Chondrocyte (in vitro differentiated cells): ENCODE measurements at regions not wholly inside any gene's neighbourhood (a gene's known extent, or its start where the extent isn't known, plus 50 kb on each side); places are given as distances from the start of the nearest gene placed in this dataset.

ENCODE experiments used
- DNase-seq: peaks from one replicate; pipeline ENCODE4 v3.0.0; 2021; ENCODE audit warnings: mixed read lengths, low spot score
- H3K27ac Mint-ChIP-seq: one replicate; pipeline ENCODE4 v1.8.0; 2021; ENCODE audit warnings: mild to moderate bottlenecking, moderate library complexity, mixed read lengths; ENCODE audit not compliant: unreplicated experiment
- H3K27me3 Mint-ChIP-seq: 2 replicates; pipeline ENCODE4 v1.8.0; 2021; ENCODE audit warnings: low read depth, mixed read lengths
- H3K36me3 Mint-ChIP-seq: 2 replicates; pipeline ENCODE4 v1.8.0; 2021; ENCODE audit warnings: low read depth, mixed read lengths
- H3K4me1 Mint-ChIP-seq: 2 replicates; pipeline ENCODE4 v1.8.0; 2021; ENCODE audit warnings: low read depth, mild to moderate bottlenecking, mixed read lengths
- H3K4me3 Mint-ChIP-seq: one replicate; pipeline ENCODE4 v1.8.0; 2021; ENCODE audit warnings: mild to moderate bottlenecking, moderate library complexity, mixed read lengths; ENCODE audit not compliant: unreplicated experiment
- H3K9me3 Mint-ChIP-seq: 2 replicates; pipeline ENCODE4 v1.8.0; 2021; ENCODE audit warnings: low read depth, mixed read lengths
- TF ChIP-seq, protein P1 (sequence below): fragments of 200-600 bp; sonication (generic); IDR thresholded peaks from 2 replicates; pipeline ENCODE4 v1.5.0; 2021; ENCODE audit warnings: antibody characterized with exemption, mild to moderate bottlenecking, moderate library complexity

DNA sequence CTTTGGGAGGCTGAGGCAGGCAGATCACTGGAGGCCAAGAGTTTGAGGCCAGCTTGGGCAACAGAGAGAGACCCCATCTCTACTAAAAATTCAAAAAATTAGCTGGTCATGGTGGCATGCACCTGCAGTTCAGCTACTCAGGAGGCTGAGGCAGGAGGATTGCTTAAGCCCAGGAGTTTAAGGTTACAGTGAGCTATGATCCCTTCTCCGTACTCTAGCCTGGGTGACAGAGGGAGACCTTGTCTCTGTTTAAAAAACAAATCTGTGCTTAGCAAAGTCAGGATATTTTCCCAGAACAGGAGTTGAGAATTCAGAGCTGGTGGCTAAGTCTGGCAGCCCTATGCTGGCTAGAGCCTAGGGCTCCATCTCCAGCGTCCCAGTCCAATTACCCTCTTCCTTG, 142.9 kb upstream of the PZP start:
- Mint-ChIP-seq H3K4me3 (no peak overlapping the region), H3K9me3 (peaks cover 21% of the 10 kb centered on the region), H3K4me1 (peaks cover 9% of the 10 kb centered on the region), H3K27ac (no peak overlapping the region), H3K27me3 (no peaks in the 10 kb centered on the region), H3K36me3 (peaks cover 2% of the 10 kb centered on the region)
- DNase-seq: no peak
- TF ChIP-seq, protein P1, sequence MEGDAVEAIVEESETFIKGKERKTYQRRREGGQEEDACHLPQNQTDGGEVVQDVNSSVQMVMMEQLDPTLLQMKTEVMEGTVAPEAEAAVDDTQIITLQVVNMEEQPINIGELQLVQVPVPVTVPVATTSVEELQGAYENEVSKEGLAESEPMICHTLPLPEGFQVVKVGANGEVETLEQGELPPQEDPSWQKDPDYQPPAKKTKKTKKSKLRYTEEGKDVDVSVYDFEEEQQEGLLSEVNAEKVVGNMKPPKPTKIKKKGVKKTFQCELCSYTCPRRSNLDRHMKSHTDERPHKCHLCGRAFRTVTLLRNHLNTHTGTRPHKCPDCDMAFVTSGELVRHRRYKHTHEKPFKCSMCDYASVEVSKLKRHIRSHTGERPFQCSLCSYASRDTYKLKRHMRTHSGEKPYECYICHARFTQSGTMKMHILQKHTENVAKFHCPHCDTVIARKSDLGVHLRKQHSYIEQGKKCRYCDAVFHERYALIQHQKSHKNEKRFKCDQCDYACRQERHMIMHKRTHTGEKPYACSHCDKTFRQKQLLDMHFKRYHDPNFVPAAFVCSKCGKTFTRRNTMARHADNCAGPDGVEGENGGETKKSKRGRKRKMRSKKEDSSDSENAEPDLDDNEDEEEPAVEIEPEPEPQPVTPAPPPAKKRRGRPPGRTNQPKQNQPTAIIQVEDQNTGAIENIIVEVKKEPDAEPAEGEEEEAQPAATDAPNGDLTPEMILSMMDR: no peak

DNA sequence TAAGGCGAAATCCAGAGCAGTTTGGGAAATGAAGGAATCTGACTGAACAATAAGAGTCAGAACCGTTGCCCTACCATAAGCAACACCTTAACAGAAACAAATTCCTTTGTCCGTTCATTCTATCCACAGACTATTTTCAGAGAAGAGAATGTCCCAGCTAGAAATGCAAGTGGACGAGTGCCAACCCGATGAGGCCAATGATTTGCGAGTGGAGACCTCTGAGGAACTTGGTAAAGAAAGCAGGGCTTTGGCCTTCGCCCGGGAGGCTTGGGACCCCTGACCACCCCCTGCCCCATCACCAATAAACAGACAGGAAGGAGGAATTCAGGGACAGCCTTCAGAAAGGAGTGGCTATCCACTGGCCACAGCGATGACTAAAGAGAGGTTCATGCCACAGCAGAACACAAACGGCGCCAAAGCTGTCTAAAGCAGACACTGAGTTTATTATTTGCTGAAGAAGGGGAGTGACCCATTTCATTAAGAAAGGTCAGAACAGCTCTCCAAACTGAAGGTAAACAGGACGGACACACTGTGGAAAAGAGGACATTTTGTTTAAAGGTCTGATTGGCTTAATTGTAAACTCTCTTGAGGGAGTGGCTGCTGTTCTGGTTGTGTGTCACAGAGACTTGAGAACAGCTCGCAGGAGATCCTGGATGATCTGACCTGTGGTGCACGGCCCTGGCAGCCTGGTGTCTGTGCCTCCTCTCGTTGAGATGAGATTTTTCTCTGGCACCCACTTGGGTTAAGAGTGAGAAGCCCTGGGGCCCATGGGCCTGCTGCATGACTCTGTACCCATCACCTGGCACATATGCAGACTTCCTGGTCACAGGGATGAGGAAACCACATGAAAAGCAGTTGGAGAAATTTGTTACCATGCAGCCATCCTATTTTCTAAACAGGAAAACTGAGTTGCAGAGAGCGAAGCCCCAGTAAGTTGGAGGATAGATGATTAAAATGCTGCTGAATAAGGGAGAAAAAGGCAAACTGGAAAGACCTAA, 142.0 kb upstream of the PZP start:
- peaks cover 11% of the 10 kb centered on the region for H3K4me1 Mint-ChIP-seq
- H3K4me3 Mint-ChIP-seq: no peak overlapping the region
- no peak for DNase-seq
- no peak overlapping the region for H3K27ac Mint-ChIP-seq
- peaks cover 16% of the 10 kb centered on the region for H3K9me3 Mint-ChIP-seq
- peaks cover 2% of the 10 kb centered on the region for H3K36me3 Mint-ChIP-seq
- TF ChIP-seq, protein P1: no peak
- H3K27me3 Mint-ChIP-seq: no peaks in the 10 kb centered on the region

DNA sequence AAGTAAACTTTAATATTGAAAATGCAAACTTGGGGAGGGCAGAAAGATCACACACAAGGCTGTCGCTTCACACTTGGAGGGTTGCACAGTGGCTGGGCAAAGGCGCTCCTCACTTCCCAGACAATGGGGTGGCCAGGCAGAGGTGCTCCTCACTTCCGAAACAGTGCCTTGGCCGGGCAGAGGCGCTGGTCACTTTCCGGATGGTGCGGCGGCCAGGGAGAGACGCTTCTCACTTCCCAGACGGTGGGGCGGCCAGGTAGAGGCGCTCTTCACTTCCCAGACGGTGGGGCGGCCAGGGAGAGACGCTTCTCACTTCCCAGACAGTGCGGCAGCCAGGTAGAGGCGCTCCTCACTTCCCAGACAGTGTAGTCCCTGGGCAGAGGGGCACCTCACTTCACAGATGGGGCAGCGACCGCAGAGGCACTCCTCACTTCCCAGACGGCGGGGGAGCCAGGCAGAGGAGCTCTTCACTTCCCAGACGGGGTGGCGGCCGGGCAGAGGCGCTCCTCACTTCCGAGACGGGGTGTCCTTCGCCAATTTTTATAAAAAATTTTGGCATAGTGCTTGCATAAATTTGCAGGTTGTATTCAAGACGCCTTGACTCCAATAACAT, 140.8 kb upstream of the PZP start:
- Mint-ChIP-seq H3K36me3 (peaks cover 2% of the 10 kb centered on the region), H3K27ac (no peak overlapping the region), H3K4me3 (no peak overlapping the region), H3K9me3 (peaks cover 11% of the 10 kb centered on the region), H3K4me1 (peaks cover 13% of the 10 kb centered on the region), H3K27me3 (no peaks in the 10 kb centered on the region)
- TF ChIP-seq, protein P1: no peak
- no peak for DNase-seq

DNA sequence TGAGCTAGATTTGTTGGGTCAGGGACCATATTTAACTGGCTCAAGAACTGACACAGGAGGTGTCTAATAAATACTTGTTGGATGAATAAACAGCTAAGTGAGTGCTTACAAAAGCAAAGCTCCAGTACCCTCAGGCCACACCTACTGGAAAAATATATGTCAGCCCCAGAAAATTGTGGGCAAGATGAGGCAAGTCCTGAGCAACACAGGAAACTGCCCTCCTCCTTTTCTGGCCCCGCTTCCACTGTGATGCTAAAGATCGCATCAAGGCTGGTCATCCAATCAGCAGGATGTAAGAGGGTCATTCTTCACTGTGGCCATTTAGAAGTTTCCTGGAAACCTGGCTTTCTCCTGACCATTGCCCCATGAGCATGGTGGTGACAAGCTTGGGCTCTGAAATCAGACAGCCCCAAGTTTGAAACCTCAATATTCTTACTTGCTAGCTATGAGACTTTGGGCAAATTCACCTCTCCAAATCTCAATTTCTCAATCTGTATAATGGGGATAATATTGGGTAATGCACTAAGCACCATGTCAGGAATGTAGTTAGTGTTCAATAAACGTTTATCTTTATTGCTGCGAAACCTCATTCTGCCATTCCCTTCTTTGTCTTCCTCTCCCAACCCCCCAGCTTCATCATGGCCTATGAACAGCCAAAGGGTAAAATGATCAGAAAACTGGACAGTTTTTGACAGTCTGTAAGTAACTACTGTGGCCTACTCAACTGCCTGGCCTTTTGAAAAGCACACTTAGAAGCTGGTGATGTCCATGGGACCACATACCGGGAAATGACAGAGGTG, 139.3 kb upstream of the PZP start:
- Mint-ChIP-seq H3K36me3 (peaks cover 2% of the 10 kb centered on the region), H3K4me1 (peaks cover 13% of the 10 kb centered on the region), H3K27ac (no peak overlapping the region), H3K4me3 (no peak overlapping the region), H3K9me3 (peaks cover 9% of the 10 kb centered on the region), H3K27me3 (no peaks in the 10 kb centered on the region)
- DNase-seq: no peak
- TF ChIP-seq, protein P1: no peak

DNA sequence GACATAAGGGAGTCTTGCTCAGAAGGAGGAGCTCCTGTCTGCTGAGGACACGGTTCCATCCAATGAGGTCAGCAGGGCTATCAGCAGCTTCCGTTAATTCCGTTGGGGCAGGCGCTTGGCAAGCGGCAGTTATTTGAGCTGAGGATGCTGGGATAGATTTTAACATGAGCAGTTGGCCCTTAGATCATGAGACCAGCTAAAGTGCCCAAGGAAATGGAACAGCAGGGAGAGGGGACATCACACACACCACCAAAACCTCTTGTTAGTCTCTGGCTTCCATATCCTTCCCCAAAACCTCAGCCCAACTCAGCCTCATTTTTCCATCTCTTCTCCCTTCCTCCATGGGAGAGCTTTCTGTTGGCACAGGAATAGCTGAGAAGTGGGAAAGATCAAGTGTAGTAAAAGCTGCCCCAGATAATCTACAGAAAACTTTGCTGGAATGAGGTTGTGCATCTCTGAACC, 138.7 kb upstream of the PZP start:
- TF ChIP-seq, protein P1: no peak
- peaks cover 2% of the 10 kb centered on the region for H3K9me3 Mint-ChIP-seq
- no peak overlapping the region for H3K4me3 Mint-ChIP-seq
- no peaks in the 10 kb centered on the region for H3K27me3 Mint-ChIP-seq
- H3K36me3 Mint-ChIP-seq: no peaks in the 10 kb centered on the region
- DNase-seq: no peak
- no peak overlapping the region for H3K27ac Mint-ChIP-seq
- peaks cover 13% of the 10 kb centered on the region for H3K4me1 Mint-ChIP-seq
